ENCODE measurements at regions not wholly inside any gene's neighbourhood (a gene's known extent, or its start where the extent isn't known, plus 50 kb on each side); places are given as distances from the start of the nearest gene placed in this dataset.
A peak's percentile ranks its signal among the peaks of the same experiment; 100 is the strongest.

- WGBS (ENCODE audit: insufficient coverage, low coverage, low lambda C conversion rate, missing lambda C conversion rate), result 53% methylated on average over 2 of the region's 2 CpGs
- Histone ChIP-seq H3K4me1 (no peaks in the 10 kb centered on the region), H3K36me3 (no peaks in the 10 kb centered on the region), H3K4me3 (no peak overlapping the region), H3K27ac (no peak overlapping the region), H3K27me3 (no peaks in the 10 kb centered on the region), H3K9me3 (no peaks in the 10 kb centered on the region)
- intact Hi-C loops (cut with DNase I), result no loop called here
- DNase-seq (no peak), ATAC-seq (no peak)
- no peak for TF ChIP-seq POLR2A (IDR thresholded peaks at IDR 0.05)
- no peak for TF ChIP-seq CTCF (IDR thresholded peaks at IDR 0.05)
Measured at GRCh38 chr13:78323848-78324247, 279.5 kb downstream of the POU4F1 start.

- no peak for TF ChIP-seq CTCF (IDR thresholded peaks at IDR 0.05)
- TF ChIP-seq POLR2A (IDR thresholded peaks at IDR 0.05), result no peak
- ATAC-seq (no peak), DNase-seq (no peak)
- Histone ChIP-seq H3K4me1 (no peaks in the 10 kb centered on the region), H3K9me3 (no peaks in the 10 kb centered on the region), H3K36me3 (no peaks in the 10 kb centered on the region), H3K27me3 (no peaks in the 10 kb centered on the region), H3K27ac (no peak overlapping the region), H3K4me3 (no peak overlapping the region)
- intact Hi-C loops (cut with DNase I), result no loop called here
Measured at GRCh38 chr13:78323040-78323439, 280.3 kb downstream of the POU4F1 start.

- intact Hi-C loops (cut with DNase I), result no loop called here
- Histone ChIP-seq H3K4me1 (no peaks in the 10 kb centered on the region), H3K27ac (no peak overlapping the region), H3K36me3 (no peaks in the 10 kb centered on the region), H3K27me3 (no peaks in the 10 kb centered on the region), H3K4me3 (no peak overlapping the region), H3K9me3 (no peaks in the 10 kb centered on the region)
- DNase-seq, result no peak
- 67% methylated on average over 1 of the region's 1 CpG for WGBS (ENCODE audit: insufficient coverage, low coverage, low lambda C conversion rate, missing lambda C conversion rate)
- no peak for ATAC-seq
- TF ChIP-seq POLR2A (IDR thresholded peaks at IDR 0.05) (no peak), CTCF (IDR thresholded peaks at IDR 0.05) (no peak)
Measured at GRCh38 chr13:78319101-78319627, 284.2 kb downstream of the POU4F1 start.

GRCh38 chr13:78317030-78317429 is 286.3 kb downstream of the POU4F1 start:
- Histone ChIP-seq H3K36me3 (no peaks in the 10 kb centered on the region), H3K4me3 (no peak overlapping the region), H3K27me3 (no peaks in the 10 kb centered on the region), H3K27ac (no peak overlapping the region), H3K4me1 (no peaks in the 10 kb centered on the region), H3K9me3 (no peaks in the 10 kb centered on the region)
- intact Hi-C loops (cut with DNase I), result no loop called here
- DNase-seq (no peak), ATAC-seq (peak; percentile 65 to 77 (median 72))
- TF ChIP-seq POLR2A (IDR thresholded peaks at IDR 0.05) (no peak), CTCF (IDR thresholded peaks at IDR 0.05) (peak; percentile 38 to 57 (median 48))

- Histone ChIP-seq H3K4me3 (no peak overlapping the region), H3K27me3 (no peaks in the 10 kb centered on the region), H3K9me3 (no peaks in the 10 kb centered on the region), H3K36me3 (no peaks in the 10 kb centered on the region), H3K4me1 (no peaks in the 10 kb centered on the region), H3K27ac (no peak overlapping the region)
- TF ChIP-seq POLR2A (IDR thresholded peaks at IDR 0.05), result no peak
- TF ChIP-seq CTCF (IDR thresholded peaks at IDR 0.05), result no peak
- intact Hi-C loops (cut with DNase I), result no loop called here
- 54% methylated on average over 4 of the region's 4 CpGs for WGBS (ENCODE audit: insufficient coverage, low coverage, low lambda C conversion rate, missing lambda C conversion rate)
- peak in 3 of 4 donors; percentile 56 to 93 (median 59) for ATAC-seq
- no peak for DNase-seq
Measured at GRCh38 chr13:78309497-78310180, 293.7 kb downstream of the POU4F1 start.
